ENCODE measurements at regions not wholly inside any gene's neighbourhood (a gene's known extent, or its start where the extent isn't known, plus 50 kb on each side); places are given as distances from the start of the nearest gene placed in this dataset.
"Not testable (repeated sequence)": the region's sequence is repeated elsewhere in the genome, so short reads cannot be mapped to it uniquely, and the experiment has no call there.

DNA sequence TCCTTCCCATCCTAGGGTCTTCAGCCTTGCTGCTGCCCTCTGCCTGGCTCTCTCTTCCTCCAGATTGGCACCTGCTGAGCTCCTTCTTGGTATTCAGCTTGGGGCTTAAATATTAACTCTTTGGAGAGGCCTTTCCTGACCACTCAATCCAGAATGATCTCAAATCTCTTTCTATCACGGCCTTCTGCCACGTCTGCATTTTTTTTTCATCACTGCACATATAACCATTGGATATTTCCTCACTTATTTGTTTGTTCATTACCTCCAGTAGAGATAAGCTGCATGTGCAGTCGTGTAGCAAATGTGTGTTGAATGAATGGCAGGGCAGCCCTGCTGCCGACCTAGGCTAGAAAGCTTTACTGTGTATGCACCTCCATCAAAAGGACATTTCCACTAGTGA, 51.6 kb upstream of the MPP7 start:
- DNase-seq (ENCODE audit: low read depth in 2 of 2), result no peak

DNA sequence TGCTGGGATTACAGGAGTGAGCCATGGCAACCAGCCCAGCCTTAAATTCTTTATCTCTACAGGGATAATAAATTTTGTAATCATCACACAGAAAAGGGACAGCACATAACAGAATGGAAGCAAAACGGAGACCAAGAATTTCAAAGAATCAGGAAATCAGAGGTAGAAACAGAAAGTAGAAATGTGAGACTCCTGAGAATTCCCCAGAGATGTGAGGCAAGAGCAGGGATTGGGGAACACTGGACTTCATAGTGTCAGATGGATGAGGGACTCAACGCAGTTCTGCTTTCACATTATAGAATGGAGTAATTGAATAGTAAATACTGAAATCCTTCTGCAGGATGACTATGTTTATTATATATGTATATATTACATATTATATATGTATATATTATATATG, 52.5 kb upstream of the MPP7 start:
- DNase-seq (ENCODE audit: low read depth in 2 of 2), result no peak

DNA sequence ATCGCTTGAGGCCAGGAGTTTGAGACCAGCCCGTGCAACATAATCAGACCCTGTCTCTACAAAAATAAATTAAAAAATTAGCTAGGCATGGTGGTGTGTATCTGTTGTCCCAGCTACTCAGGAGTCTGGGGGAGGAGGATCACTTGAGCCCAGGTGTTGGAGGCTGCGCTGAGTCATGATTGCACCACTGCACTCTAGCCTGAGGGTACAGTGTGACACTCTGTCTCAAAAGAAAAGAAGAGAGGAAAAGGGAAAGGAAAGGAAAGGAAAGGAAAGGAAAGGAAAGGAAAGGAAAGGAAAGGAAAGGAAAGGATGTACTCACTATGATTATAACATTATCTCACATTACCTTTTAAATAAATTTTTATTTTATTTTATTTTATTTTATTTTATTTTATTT, 56.5 kb upstream of the MPP7 start:
- no peak for DNase-seq (ENCODE audit: low read depth in 2 of 2)

DNA sequence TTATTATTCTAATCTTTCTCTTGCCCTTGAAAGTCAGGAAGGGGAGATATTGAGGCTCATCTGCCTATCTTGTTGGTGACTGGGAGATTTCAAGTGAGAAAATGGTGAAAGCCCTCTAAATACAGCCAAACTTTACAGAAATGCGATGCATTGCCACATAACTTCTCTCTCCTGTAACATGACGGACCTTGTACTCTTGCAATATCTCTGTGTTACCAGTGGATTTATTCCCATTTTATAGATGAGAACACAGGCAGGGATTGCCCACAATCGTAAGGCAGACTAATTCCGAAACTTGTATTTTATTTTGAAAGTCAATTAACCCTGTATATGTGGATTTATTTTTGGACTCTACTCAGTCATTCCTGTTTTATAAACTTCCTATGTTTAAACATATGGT, 57.3 kb upstream of the MPP7 start:
- no peak for DNase-seq (ENCODE audit: low read depth in 2 of 2)

DNA sequence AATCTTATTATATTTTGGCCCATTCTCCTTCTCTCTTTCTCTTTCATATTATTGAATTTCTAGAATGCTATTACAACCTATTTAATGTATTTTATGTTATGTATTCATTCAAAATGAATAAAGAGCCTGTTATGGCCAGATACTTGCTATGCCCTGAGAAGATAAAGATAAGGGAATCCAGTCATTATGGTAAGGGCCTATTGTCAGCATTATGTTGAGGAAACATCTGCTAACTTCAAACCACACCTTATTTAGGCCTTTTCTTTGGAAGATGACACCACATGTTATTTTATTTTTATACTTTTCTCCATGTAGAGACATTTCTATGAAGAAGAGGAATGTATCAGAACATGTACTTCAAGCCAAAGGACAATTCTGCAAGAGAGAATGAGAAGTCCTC, 60.5 kb upstream of the MPP7 start:
- no peak for DNase-seq (ENCODE audit: low read depth in 2 of 2)

DNA sequence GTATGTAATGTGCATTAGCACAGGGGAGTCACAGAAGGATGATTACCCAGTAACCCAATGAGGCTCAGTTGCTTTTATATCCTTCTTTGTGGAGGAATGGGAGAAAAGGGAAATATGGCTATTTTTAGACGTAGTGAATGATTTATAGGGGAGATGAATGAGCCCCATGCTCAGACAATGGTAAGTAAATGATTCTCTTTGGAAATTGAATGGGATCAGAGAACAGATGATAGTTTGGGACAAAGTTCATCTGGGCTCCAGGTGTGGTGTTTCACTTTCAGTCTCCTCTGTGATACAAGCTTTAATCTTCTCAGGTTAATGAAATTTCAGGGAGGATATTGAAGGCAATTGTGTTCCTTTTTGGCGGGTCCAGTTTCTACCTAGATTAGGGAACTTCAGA, 63.0 kb upstream of the MPP7 start:
- DNase-seq (ENCODE audit: low read depth in 2 of 2), result no peak

GRCh38 chr10:28366994-28367393, 64.1 kb upstream of the MPP7 start:
- no peak for DNase-seq (ENCODE audit: low read depth in 2 of 2)

GRCh38 chr10:28367413-28367812, 64.5 kb upstream of the MPP7 start:
- no peak for DNase-seq (ENCODE audit: low read depth in 2 of 2)

GRCh38 chr10:28367929-28368484, 65.1 kb upstream of the MPP7 start:
- peak; percentile 21 to 51 for DNase-seq (ENCODE audit: low read depth in 2 of 2)

- DNase-seq (ENCODE audit: low read depth in 2 of 2), result no peak
These were observed 67.4 kb upstream of the MPP7 start for GRCh38 chr10:28370107-28370835.

DNA sequence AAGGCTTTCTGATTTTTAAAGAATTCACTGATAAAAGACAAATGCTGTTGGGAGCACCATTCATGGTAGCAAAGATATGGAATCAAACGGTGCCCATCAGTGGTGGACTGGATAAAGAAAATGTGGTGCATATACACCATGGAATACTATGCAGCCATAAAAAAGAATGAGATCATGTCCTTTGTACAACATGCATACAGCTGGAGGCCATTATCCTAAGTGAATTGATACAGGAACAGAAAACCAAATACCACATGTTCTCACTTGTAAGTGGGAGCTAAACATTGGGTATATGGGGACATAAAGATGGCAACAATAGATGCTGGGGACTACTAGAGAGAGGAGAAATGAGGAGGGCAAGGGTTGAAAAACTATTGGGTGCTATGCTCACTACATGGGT, 68.8 kb upstream of the MPP7 start:
- not testable (repeated sequence) for DNase-seq (ENCODE audit: low read depth in 2 of 2)

- no peak for DNase-seq (ENCODE audit: low read depth in 2 of 2)
These were observed 71.2 kb upstream of the MPP7 start for GRCh38 chr10:28374036-28374435.

- DNase-seq (ENCODE audit: low read depth in 2 of 2), result no peak
These were observed 72.8 kb upstream of the MPP7 start for GRCh38 chr10:28375399-28376354.

GRCh38 chr10:28378986-28379585, 76.2 kb upstream of the MPP7 start:
- no peak for DNase-seq (ENCODE audit: low read depth in 2 of 2)

DNA sequence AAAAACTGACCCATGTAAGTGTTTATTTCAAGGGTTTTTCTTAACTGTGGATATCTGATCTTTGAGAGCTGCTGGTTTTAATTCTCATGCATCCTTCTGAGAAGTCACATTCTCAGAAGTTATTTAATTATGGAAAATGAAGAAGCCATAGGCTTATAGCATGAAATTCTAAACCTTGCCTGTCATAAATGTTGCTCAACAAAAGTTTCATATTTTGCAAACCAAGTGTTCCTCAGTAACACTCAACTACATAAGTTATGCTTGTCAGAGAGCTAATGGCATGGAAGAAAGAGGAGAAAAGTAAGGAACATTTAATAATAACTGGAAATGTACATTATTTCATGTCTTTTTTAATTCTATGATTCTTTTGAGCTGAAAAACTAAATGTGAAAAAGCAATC, 78.6 kb upstream of the MPP7 start:
- DNase-seq (ENCODE audit: low read depth in 2 of 2), result no peak

DNA sequence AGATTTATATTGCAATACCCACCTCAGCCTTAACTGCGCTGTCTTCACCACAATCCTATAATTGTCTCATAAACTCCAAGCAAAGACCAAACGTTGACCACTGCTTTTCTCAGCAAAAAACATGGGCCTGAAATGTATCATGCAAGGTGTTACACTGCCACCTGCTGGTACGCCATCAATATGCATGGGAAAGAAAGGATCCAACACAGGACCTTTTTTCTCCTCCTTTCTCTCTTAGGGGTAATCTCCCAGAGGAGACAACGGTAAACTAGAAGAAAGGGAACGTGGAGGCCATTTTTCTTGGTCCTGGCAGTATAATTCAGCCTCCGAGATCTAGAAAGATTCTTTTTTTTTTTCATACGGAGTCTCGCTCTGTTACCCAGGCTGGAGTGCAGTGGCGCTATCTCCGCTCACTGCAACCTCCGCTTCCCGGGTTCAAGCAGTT, 79.1 kb upstream of the MPP7 start:
- peak; percentile 66 to 68 for DNase-seq (ENCODE audit: low read depth in 2 of 2)

- no peak for DNase-seq (ENCODE audit: low read depth in 2 of 2)
These were observed 79.8 kb upstream of the MPP7 start for GRCh38 chr10:28382525-28383269.

DNA sequence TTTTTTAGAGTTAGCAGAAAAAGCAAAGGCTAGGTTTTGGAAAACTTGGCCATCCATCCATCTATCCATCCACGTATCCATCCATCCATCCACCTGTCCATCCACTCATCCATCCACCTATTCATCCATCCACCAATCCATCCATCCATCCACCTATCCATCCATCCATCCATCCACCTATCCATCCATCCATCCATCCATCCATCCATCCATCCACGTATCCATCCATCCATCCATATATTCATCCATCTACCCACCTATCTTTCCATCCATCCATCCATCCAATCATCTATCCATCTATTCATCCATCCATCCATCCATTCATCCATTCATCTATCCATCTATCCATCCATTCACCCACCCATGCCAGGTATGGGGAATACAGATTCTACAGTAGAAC, 81.7 kb upstream of the MPP7 start:
- DNase-seq (ENCODE audit: low read depth in 2 of 2), result no peak

GRCh38 chr10:28385748-28386502, 83.1 kb upstream of the MPP7 start:
- no peak for DNase-seq (ENCODE audit: low read depth in 2 of 2)

- DNase-seq (ENCODE audit: low read depth in 2 of 2), result no peak
These were observed 83.6 kb upstream of the MPP7 start for GRCh38 chr10:28386503-28386868.

DNA sequence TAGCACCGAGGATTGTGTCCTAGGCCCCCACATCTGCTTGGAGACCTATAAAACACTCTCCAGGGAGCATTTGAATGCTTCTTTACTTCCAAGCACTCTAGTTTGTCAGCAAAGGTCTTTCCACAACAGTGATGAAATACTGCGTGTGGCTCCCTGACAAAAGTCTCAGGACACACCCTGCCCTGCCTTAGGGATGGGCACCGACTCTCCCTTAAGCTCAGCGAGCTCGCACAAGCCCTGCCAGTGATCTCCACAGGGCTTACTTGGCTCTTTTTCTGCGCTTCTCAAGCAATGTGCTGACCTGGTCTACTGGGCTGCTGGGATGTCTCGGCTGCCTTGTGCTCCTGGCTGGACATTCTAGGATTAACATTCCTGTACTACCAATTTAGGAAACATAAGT, 84.3 kb upstream of the MPP7 start:
- DNase-seq (ENCODE audit: low read depth in 2 of 2), result no peak

All from stimulated activated CD8-positive, alpha-beta memory T cell treated with anti-CD3 and anti-CD28 coated beads, Interleukin-15, amount 100 ng/mL, for 48 hours (primary cell).